HG02852 (cell line): ENCODE measurements at regions not wholly inside any gene's neighbourhood (a gene's known extent, or its start where the extent isn't known, plus 50 kb on each side); places are given as distances from the start of the nearest gene placed in this dataset.

Experiments used
- ATAC-seq: cut with Tn5 transposase; IDR thresholded peaks from one replicate; pipeline ENCODE4 v1.9.1; 2021; ENCODE audit warnings: mild to moderate bottlenecking, moderate library complexity; ENCODE audit not compliant: unreplicated experiment

GRCh38 chr11:91776655-91777054 lies 448.0 kb upstream of the FAT3 start:
- no peak for ATAC-seq

DNA sequence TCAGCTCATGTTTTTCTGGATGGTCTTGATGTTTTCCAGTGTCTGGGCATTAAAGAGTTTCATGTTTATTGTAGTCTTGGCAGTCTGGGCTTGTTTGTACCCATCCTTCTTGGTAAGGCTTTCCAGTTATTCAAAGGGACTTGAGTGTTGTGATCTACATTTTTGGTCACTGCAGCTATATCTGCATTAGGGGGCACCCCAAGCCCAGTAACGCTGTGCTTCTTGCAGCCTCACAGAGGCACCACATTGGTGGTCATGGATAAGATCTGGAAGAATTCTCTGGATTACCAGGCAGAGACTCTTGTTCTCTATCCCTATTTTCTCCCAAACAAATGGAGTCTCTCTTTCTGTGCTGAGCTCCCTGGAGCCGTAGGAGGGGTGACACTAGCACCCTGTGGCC lies 451.5 kb upstream of the FAT3 start:
- ATAC-seq = no peak

DNA sequence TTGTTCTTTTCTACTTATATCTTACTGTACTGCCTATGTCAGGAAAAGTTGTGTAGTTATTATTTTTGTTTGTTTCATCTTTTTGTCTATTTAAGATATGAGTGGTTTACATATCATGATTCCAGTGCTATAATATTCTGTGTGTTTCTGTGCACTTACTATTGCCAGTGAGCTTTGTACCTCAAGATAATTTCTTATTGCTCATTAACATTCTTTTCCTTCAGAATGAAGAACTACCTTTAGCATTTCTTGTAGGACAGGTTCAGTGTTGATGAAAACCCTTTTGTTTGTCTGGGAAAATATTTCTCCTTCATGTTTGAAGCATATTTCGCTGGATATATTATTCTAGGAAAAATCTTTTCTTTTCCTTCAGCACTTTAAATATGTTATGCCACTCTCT lies 452.7 kb upstream of the FAT3 start:
- no peak for ATAC-seq

GRCh38 chr11:91768783-91769182 lies 455.8 kb upstream of the FAT3 start:
- no peak for ATAC-seq

DNA sequence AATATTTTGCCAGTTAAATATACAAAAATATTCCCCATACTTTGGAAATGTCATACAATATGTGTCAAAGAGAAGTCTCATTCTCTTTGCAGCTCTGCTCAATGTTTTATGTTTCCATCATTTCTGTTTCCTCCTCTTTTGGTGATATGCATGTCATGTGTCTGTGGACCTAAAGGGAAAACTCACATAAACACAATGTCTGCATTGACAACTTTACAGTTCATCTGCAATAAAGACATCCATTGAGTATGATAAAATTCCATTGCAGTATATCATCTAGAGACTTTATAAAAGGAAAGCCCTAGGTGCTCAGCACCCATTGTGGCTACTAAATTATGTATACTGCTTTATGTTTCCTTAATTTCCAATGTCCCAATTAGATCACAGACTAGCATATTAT lies 461.3 kb upstream of the FAT3 start:
- no peak for ATAC-seq

- no peak for ATAC-seq
Observed at GRCh38 chr11:91761406-91762025, 463.1 kb upstream of the FAT3 start.

DNA sequence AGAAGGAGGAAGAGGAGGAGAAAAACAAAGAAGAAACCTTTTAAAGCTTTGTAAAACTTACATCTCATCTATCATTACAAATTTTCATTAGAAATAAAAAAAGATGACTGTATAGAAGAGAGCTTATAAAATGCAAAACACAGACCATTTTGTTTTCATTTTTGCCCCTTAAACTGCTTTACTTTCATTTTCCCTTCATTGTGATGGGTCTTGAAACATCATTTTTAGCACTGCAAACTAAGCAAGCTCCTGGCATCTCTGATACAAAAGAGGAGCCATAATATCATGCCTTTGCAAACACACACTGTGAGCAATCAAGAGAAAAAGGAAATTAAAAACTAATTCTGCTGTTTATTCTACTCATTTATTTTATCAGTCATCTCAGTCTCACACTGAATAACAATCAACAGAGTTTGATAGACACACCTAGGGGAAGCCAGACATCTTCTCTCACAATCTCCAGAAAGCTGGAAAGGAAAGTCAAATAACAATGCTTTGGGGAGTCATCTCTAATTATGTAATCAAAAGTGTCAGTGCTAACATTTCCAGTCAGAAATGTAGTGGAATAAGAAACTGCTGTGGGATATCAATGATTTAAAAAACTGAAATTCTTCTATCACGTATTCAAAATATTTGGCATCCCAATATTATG lies 467.7 kb upstream of the FAT3 start:
- ATAC-seq = no peak

GRCh38 chr11:91755951-91756707 lies 468.5 kb upstream of the FAT3 start:
- no peak for ATAC-seq

DNA sequence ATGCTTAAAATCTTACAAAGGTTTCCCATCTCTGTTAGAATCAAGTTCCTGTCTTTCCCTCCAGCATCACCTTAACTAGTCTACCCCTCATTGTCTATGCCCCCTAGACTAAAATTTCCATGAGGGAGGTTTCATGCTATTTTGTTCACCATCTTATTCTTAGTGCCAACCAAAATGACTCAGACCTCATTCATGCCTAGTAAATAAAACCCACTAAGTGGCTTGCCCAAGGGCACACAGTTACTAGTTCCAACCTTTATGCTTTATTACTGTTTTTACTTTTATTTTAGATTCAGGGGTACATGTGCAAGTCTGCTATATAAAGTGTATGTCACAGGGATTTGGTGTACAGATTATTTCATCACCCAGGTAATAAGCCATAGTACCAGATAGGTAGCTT lies 469.1 kb upstream of the FAT3 start:
- ATAC-seq = no peak

- ATAC-seq = no peak
Observed at GRCh38 chr11:91749251-91749650, 475.4 kb upstream of the FAT3 start.

GRCh38 chr11:91742155-91742554 lies 482.5 kb upstream of the FAT3 start:
- ATAC-seq = no peak

DNA sequence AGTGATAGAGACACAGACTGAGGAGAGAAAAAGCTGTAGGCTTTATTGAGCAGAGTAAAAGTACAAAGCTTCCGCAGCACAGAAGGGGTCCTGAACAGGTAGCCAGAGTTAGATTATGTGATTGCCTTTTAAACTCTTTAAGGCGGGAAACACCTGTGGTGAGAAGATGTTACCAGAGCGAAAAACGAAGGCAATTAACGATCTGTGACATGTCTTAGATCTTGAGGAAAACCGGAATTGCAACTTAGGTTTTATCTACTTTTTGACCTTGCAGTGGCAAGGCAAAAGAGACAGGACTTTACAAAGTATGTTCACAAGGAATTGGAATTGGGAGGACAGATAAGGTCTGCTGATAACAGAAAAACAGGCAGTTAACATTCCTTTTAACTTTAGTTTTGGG lies 493.6 kb upstream of the FAT3 start:
- ATAC-seq = no peak

GRCh38 chr11:91730620-91731019 lies 494.0 kb upstream of the FAT3 start:
- ATAC-seq = no peak

DNA sequence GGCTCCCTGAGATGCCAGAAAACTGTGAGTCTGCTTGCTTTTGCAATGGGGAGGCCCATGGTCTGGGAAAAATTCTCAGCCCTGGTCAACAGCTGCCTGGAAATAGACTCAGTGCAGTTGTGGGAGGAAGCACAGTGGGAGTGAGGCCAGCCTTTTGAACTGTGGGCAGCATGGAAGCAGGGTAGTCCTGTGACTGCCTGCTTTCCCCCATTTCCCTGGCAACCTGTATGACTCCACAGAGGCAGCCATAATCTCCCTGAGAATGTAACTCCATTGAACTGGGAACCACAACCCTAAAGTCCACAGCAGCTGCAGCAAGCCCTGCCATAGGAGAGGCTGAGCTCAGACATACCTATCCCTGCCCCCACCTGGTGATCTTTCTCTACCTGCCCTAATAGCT lies 494.6 kb upstream of the FAT3 start:
- ATAC-seq = no peak

GRCh38 chr11:91717169-91717568 lies 507.4 kb upstream of the FAT3 start:
- ATAC-seq = no peak

GRCh38 chr11:91707652-91708482 lies 516.8 kb upstream of the FAT3 start:
- ATAC-seq = no peak

GRCh38 chr11:91703042-91703441 lies 521.6 kb upstream of the FAT3 start:
- no peak for ATAC-seq

DNA sequence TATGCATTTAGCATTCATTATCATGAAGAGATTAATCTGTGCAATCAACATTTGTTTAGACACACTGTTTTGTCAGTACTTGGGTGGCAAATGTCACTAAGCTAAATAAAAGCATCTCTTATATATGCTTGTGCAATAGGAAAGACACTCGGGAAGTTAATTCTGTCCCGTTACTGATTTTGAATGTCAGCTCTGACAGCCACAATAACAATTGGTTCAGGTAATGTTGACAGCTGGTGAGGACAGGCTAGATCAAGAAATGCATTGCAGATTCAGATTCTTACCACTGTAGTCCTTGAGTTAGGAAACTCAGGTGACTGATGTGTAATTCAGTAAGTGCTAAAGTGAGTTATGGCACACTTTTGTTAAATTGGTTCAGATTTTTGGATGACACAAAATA lies 523.8 kb upstream of the FAT3 start:
- no peak for ATAC-seq

- ATAC-seq = no peak
Observed at GRCh38 chr11:91698845-91699244, 525.8 kb upstream of the FAT3 start.

DNA sequence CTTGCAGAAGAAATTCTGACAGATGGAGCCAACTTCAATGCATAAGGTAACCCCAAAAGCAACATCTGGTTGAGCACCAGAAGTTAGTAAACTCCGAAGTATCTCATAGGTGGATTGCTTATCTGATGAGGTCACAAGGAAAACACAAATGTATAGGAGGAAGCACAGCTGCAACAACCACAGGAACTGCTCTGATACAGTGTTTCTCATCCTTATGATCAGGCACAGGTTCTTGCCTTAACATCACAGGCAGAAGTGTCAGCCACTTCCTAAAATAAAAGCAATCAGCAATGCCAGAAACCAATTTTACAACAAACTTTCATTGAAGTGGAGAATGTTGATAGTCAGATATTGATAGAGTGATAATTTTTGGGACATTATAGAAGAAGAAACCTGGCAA lies 530.3 kb upstream of the FAT3 start:
- ATAC-seq = no peak

DNA sequence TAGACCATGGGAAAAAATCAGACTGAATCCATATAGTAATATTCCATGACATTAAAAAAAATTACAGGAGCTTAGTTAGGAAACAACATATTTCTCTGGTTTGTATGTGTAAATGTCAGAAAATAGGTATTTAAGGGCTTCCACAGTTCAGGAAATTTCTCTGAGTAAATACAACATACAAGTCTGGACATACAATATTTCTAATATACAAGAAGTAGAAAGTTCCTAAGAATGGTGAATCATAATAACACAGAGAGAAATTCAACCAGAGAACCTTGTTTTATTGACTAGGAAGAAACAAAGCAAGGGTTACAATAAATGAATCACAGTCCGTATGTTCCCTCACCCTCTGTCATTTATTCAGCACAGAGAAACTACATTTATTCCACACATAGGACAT lies 532.7 kb upstream of the FAT3 start:
- no peak for ATAC-seq
